ENCODE measurements at regions not wholly inside any gene's neighbourhood (a gene's known extent, or its start where the extent isn't known, plus 50 kb on each side); places are given as distances from the start of the nearest gene placed in this dataset.

DNA sequence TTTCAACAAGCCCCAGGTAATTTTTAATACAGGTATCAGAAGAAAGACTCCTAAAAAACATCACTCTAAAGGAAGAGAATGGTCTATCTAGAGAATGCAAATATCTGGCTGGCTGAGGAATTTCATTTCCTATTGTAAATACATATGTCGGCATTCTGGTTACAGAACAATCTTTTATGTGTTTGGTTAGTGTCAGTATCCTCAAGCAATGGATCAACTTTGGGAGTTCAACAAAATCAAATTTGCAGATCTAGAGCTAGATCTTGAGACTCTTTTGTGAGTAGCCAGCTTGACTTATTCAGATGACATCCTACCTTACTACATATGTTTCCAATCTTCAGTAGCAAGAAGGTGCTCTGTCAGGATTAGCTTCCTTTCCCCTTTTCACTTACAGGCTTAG, 145.1 kb downstream of the BTC start:
- H3K4me3 ChIP-seq (ENCODE audit: insufficient read length, low read depth), result no peak overlapping the region
- H3K4me1 ChIP-seq (ENCODE audit: insufficient read depth, insufficient read length), result no peaks in the 10 kb centered on the region
- no peak for DNase-seq (ENCODE audit: low read depth, low spot score)
- no peaks in the 10 kb centered on the region for H3K27me3 ChIP-seq (ENCODE audit: insufficient read depth, insufficient read length)
- H3K36me3 ChIP-seq (ENCODE audit: insufficient read depth, insufficient read length, low read length), result no peaks in the 10 kb centered on the region
- H3K9ac ChIP-seq (ENCODE audit: insufficient read length, low read depth), result no peak overlapping the region
- no peaks in the 10 kb centered on the region for H3K9me3 ChIP-seq (ENCODE audit: insufficient read depth, low read length)
- TF ChIP-seq YY1 (IDR thresholded peaks at IDR 0.05; ENCODE audit: insufficient read depth, insufficient read length) (no peak), SUZ12 (IDR thresholded peaks at IDR 0.05; ENCODE audit: extremely low read depth, insufficient read depth, insufficient read length) (no peak), ZNF274 (IDR thresholded peaks at IDR 0.05; ENCODE audit: low read depth, low read length) (no peak)

DNA sequence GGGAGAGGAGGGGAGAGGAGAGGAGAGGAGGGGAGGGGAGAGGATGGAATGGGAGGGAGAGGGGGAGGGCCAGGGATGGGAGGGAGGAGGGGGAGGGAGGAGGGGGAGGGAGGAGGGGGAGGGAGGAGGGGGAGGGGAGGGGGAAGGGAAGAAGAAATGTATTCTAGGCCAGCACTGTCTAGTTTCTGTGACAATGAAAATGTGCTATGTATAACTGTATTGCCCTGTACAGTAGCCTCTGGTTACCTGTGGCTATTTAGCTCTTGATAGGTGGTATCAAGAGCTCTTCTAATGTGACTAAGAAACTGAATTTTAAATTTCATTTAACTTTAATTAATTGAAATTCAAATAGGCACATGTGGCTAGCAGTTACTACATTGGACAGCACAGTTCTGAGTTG, 143.1 kb downstream of the BTC start:
- Histone ChIP-seq H3K4me3 (ENCODE audit: insufficient read length, low read depth) (no peak overlapping the region), H3K4me1 (ENCODE audit: insufficient read depth, insufficient read length) (no peaks in the 10 kb centered on the region), H3K27me3 (ENCODE audit: insufficient read depth, insufficient read length) (no peaks in the 10 kb centered on the region), H3K9me3 (ENCODE audit: insufficient read depth, low read length) (no peaks in the 10 kb centered on the region), H3K36me3 (ENCODE audit: insufficient read depth, insufficient read length, low read length) (no peaks in the 10 kb centered on the region), H3K9ac (ENCODE audit: insufficient read length, low read depth) (no peak overlapping the region)
- TF ChIP-seq ZNF274 (IDR thresholded peaks at IDR 0.05; ENCODE audit: low read depth, low read length) (no peak), YY1 (IDR thresholded peaks at IDR 0.05; ENCODE audit: insufficient read depth, insufficient read length) (no peak), SUZ12 (IDR thresholded peaks at IDR 0.05; ENCODE audit: extremely low read depth, insufficient read depth, insufficient read length) (no peak)
- no peak for DNase-seq (ENCODE audit: low read depth, low spot score)

DNA sequence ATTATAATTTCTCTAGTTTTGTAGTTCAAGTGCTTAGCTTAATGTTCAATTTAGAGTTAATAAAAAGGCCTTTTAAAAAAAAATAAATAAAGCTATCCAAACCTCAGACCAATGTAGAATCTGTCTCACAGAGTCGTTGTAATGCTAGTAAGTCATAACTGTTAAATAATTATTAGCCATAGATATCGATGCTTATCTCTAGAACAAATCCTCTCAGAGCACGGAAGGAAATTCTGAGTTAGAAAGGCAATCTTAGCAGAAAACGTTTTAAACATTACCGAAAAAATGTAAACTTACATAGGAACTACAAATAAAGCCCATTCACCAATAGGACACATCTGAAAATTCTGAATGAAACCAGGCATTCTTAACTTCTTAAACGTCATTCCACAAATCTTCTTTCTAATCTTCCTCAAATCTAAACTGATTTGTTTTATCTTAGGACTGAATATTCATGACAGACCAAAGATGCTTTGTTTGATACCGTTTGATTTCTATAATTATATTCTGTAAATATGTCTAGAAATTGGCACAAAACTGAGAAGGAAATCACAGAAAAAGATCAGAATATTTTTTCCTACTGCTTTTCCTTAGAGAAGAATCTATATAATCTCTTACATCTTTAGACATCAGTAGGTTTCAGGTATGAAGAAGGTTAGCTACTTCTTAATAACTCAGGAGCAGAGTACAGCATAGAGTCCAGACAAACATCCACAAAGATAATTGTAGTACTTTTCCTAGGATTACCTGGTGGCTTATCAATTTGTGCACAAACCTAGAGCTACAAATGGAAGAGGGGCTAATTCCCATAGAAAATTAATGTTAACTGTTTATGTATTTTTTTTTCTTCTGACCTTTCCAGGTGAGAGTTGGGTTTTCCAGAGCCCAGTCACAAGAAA, 140.7 kb downstream of the BTC start:
- TF ChIP-seq SUZ12 (IDR thresholded peaks at IDR 0.05; ENCODE audit: extremely low read depth, insufficient read depth, insufficient read length) (no peak), YY1 (IDR thresholded peaks at IDR 0.05; ENCODE audit: insufficient read depth, insufficient read length) (no peak), ZNF274 (IDR thresholded peaks at IDR 0.05; ENCODE audit: low read depth, low read length) (no peak)
- H3K27me3 ChIP-seq (ENCODE audit: insufficient read depth, insufficient read length), result no peaks in the 10 kb centered on the region
- DNase-seq (ENCODE audit: low read depth, low spot score), result no peak
- H3K4me1 ChIP-seq (ENCODE audit: insufficient read depth, insufficient read length), result no peaks in the 10 kb centered on the region
- no peak overlapping the region for H3K4me3 ChIP-seq (ENCODE audit: insufficient read length, low read depth)
- H3K9me3 ChIP-seq (ENCODE audit: insufficient read depth, low read length), result no peaks in the 10 kb centered on the region
- H3K36me3 ChIP-seq (ENCODE audit: insufficient read depth, insufficient read length, low read length), result no peaks in the 10 kb centered on the region
- H3K9ac ChIP-seq (ENCODE audit: insufficient read length, low read depth), result no peak overlapping the region

DNA sequence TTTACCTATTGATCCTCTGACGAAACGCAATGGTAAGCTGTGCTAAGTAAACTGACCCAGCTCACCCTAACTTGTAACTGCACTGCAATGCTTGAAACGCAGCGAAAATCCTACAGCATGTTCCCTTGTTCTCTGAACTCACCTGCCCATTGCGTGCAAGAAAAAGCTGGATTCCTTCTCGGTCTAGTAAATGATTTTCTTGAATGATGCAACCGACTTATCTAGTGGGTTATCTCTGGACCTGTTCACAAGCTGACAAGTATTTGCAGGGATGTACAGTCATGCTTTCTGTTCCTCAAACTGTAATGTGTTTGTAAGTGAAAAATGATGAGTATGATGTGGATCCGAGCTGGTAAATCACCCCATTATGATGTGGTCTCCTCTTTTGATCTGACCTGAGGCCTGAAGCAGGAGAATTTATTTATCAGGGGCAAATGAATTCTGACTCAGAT, 140.1 kb downstream of the BTC start:
- Histone ChIP-seq H3K4me3 (ENCODE audit: insufficient read length, low read depth) (no peak overlapping the region), H3K27me3 (ENCODE audit: insufficient read depth, insufficient read length) (no peaks in the 10 kb centered on the region), H3K36me3 (ENCODE audit: insufficient read depth, insufficient read length, low read length) (no peaks in the 10 kb centered on the region), H3K9ac (ENCODE audit: insufficient read length, low read depth) (no peak overlapping the region), H3K9me3 (ENCODE audit: insufficient read depth, low read length) (no peaks in the 10 kb centered on the region), H3K4me1 (ENCODE audit: insufficient read depth, insufficient read length) (no peaks in the 10 kb centered on the region)
- TF ChIP-seq YY1 (IDR thresholded peaks at IDR 0.05; ENCODE audit: insufficient read depth, insufficient read length), result no peak
- TF ChIP-seq ZNF274 (IDR thresholded peaks at IDR 0.05; ENCODE audit: low read depth, low read length), result no peak
- TF ChIP-seq SUZ12 (IDR thresholded peaks at IDR 0.05; ENCODE audit: extremely low read depth, insufficient read depth, insufficient read length), result no peak
- no peak for DNase-seq (ENCODE audit: low read depth, low spot score)

DNA sequence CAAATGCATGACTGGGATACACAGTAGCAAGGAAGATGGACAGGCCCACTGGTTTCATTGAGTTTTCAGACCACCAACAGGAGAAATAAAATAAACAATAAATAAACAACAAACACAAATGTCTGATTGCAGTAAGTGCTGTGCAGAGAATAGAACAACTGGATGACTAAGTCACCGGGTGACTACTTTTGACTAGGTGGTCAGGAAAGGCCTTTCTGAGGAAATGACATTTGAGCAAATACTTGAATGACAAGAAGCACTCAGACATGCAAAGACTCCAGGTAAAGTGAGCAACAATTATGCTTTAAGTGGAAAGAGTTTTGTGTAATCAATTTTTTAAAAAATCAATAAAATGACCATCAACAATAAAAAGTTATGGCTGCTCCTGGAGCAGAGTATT, 137.7 kb downstream of the BTC start:
- H3K27me3 ChIP-seq (ENCODE audit: insufficient read depth, insufficient read length), result no peaks in the 10 kb centered on the region
- H3K4me1 ChIP-seq (ENCODE audit: insufficient read depth, insufficient read length), result no peaks in the 10 kb centered on the region
- no peak overlapping the region for H3K9ac ChIP-seq (ENCODE audit: insufficient read length, low read depth)
- no peak for DNase-seq (ENCODE audit: low read depth, low spot score)
- H3K36me3 ChIP-seq (ENCODE audit: insufficient read depth, insufficient read length, low read length), result no peaks in the 10 kb centered on the region
- no peak overlapping the region for H3K4me3 ChIP-seq (ENCODE audit: insufficient read length, low read depth)
- no peak for TF ChIP-seq ZNF274 (IDR thresholded peaks at IDR 0.05; ENCODE audit: low read depth, low read length)
- TF ChIP-seq YY1 (IDR thresholded peaks at IDR 0.05; ENCODE audit: insufficient read depth, insufficient read length), result no peak
- TF ChIP-seq SUZ12 (IDR thresholded peaks at IDR 0.05; ENCODE audit: extremely low read depth, insufficient read depth, insufficient read length), result no peak
- H3K9me3 ChIP-seq (ENCODE audit: insufficient read depth, low read length), result no peaks in the 10 kb centered on the region

DNA sequence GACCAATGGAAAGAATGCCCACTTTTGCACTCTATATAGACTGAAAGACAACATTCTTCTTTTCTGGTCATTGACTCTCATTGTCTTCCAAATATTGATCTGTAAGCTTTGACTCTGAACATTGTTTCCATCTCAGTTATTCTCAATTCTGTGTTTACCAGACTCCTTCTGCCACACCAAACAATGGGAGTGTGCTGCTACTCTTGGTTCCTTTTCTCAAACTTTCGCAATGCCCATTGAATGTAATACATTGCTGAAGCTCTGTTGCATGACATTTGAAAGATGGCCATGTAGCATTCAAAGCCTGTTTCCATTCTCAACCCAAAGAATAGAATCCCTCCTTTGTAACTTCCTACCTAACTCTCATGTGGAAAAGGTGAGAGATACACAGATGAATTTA, 136.2 kb downstream of the BTC start:
- TF ChIP-seq YY1 (IDR thresholded peaks at IDR 0.05; ENCODE audit: insufficient read depth, insufficient read length) (no peak), ZNF274 (IDR thresholded peaks at IDR 0.05; ENCODE audit: low read depth, low read length) (no peak), SUZ12 (IDR thresholded peaks at IDR 0.05; ENCODE audit: extremely low read depth, insufficient read depth, insufficient read length) (no peak)
- no peak overlapping the region for H3K9ac ChIP-seq (ENCODE audit: insufficient read length, low read depth)
- no peaks in the 10 kb centered on the region for H3K9me3 ChIP-seq (ENCODE audit: insufficient read depth, low read length)
- H3K36me3 ChIP-seq (ENCODE audit: insufficient read depth, insufficient read length, low read length), result no peaks in the 10 kb centered on the region
- no peak overlapping the region for H3K4me3 ChIP-seq (ENCODE audit: insufficient read length, low read depth)
- H3K27me3 ChIP-seq (ENCODE audit: insufficient read depth, insufficient read length), result no peaks in the 10 kb centered on the region
- no peak for DNase-seq (ENCODE audit: low read depth, low spot score)
- H3K4me1 ChIP-seq (ENCODE audit: insufficient read depth, insufficient read length), result no peaks in the 10 kb centered on the region

DNA sequence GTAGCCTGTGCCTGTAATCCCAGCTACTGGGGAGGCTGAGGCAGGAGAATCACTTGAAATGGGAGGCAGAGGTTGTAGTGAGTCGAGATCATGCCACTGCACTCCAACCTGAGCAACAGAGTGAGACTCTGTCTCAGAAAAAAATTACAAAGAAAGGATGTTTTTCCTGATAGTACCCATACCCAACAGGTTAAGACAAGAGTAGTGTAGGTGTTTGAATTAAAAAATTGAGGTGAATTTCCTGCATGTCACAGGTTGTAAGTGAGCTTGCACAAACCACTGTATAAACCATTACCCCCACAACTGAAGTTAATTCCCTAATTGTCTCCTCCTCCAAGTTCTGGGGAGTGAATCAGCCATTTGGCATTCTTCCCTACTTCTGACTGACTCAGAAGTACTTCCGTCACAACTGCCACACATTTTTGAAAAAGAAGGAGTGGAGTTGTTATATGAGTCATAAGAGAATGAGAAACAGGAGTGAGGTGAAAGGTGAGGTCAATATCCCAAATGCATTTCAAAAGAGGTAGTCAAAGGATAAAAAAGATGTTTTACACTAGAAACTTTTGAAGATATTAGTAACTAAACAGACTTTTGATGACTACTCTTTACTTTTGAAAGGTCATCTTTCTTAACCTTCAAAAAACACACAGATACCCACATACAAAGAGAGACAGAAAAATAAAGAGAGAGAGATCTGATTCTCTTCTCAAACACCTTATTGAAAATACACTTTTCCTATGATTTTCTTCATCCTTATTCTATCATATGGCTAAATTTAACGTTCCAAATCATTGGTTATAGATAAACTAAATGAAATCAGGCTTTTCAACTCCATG, 134.5 kb downstream of the BTC start:
- Histone ChIP-seq H3K9me3 (ENCODE audit: insufficient read depth, low read length) (no peaks in the 10 kb centered on the region), H3K4me1 (ENCODE audit: insufficient read depth, insufficient read length) (no peaks in the 10 kb centered on the region), H3K9ac (ENCODE audit: insufficient read length, low read depth) (no peak overlapping the region), H3K27me3 (ENCODE audit: insufficient read depth, insufficient read length) (no peaks in the 10 kb centered on the region), H3K4me3 (ENCODE audit: insufficient read length, low read depth) (no peak overlapping the region), H3K36me3 (ENCODE audit: insufficient read depth, insufficient read length, low read length) (no peaks in the 10 kb centered on the region)
- DNase-seq (ENCODE audit: low read depth, low spot score), result no peak
- TF ChIP-seq SUZ12 (IDR thresholded peaks at IDR 0.05; ENCODE audit: extremely low read depth, insufficient read depth, insufficient read length), result no peak
- TF ChIP-seq YY1 (IDR thresholded peaks at IDR 0.05; ENCODE audit: insufficient read depth, insufficient read length), result no peak
- TF ChIP-seq ZNF274 (IDR thresholded peaks at IDR 0.05; ENCODE audit: low read depth, low read length), result no peak

All from NT2/D1 (cell line).